ENCODE measurements at regions not wholly inside any gene's neighbourhood (a gene's known extent, or its start where the extent isn't known, plus 50 kb on each side); places are given as distances from the start of the nearest gene placed in this dataset.

GRCh38 chr1:101476541-101476940 lies 239.7 kb downstream of the S1PR1 start:
- no peak for TF ChIP-seq CTCF (IDR thresholded peaks at IDR 0.05; ENCODE audit: extremely low read depth in 1 of 2, insufficient read depth in 1 of 2, low read depth in 1 of 2, low read length in 2 of 2)
- TF ChIP-seq EZH2 (IDR thresholded peaks at IDR 0.05; ENCODE audit: borderline replicate concordance, low read depth, low read length, severe bottlenecking) = no peak
- no peak for TF ChIP-seq POLR2A (IDR thresholded peaks at IDR 0.05; ENCODE audit: low read depth, low read length)
